ENCODE measurements at regions not wholly inside any gene's neighbourhood (a gene's known extent, or its start where the extent isn't known, plus 50 kb on each side); places are given as distances from the start of the nearest gene placed in this dataset.

DNA sequence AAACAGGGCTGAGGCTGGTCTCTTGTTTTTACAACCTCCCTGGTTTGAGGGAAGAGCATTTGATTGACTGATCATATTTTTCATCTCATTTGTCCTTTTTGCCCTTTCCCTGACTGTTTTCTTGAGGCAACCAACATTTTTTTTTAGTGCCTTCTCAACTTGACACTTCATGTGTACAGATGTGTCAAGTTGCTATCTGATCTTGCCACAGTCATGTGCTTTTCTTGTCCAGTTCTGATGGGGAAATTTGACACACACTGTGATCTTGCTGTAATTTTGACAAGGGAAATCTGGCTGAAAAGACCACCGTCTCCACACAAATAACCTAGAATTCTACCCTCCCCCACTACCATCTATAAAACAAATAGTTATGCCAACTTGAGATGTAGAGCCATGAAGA, 329.6 kb downstream of the KCTD12 start:
- Mint-ChIP-seq H3K9me3 (ENCODE audit: unreplicated experiment) (no peaks in the 10 kb centered on the region), H3K4me1 (ENCODE audit: unreplicated experiment) (no peaks in the 10 kb centered on the region)

DNA sequence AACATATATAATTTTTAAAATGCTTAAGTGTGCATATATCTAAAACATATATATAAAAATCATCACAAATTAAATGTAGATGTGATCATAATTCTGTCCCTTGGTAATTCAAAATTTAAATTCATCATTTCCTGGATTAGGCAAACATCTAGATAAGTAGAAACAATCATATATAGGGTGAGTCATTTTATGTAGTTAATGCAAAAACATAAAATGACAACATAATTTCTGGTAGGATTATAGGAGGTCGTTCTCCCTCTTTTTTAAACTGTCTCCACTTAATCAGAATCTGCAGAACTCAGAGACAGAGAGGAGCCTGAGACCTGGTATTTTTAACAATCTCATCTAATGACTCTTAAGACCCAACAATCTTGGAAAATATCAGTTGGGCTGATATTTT, 333.4 kb downstream of the KCTD12 start:
- Mint-ChIP-seq H3K27ac (ENCODE audit: unreplicated experiment) (no peak overlapping the region), H3K4me1 (ENCODE audit: unreplicated experiment) (no peaks in the 10 kb centered on the region), H3K36me3 (ENCODE audit: unreplicated experiment) (no peaks in the 10 kb centered on the region), H3K9me3 (ENCODE audit: unreplicated experiment) (no peaks in the 10 kb centered on the region), H3K27me3 (ENCODE audit: unreplicated experiment) (peaks cover 2% of the 10 kb centered on the region), H3K4me3 (ENCODE audit: unreplicated experiment) (no peak overlapping the region)
- DNase-seq (ENCODE audit: extremely low spot score, unreplicated experiment): no peak
- TF ChIP-seq, protein P1, sequence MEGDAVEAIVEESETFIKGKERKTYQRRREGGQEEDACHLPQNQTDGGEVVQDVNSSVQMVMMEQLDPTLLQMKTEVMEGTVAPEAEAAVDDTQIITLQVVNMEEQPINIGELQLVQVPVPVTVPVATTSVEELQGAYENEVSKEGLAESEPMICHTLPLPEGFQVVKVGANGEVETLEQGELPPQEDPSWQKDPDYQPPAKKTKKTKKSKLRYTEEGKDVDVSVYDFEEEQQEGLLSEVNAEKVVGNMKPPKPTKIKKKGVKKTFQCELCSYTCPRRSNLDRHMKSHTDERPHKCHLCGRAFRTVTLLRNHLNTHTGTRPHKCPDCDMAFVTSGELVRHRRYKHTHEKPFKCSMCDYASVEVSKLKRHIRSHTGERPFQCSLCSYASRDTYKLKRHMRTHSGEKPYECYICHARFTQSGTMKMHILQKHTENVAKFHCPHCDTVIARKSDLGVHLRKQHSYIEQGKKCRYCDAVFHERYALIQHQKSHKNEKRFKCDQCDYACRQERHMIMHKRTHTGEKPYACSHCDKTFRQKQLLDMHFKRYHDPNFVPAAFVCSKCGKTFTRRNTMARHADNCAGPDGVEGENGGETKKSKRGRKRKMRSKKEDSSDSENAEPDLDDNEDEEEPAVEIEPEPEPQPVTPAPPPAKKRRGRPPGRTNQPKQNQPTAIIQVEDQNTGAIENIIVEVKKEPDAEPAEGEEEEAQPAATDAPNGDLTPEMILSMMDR (IDR thresholded peaks at IDR 0.05): no peak

More for the DNA sequence above, 329.6 kb downstream of the KCTD12 start:
- no peaks in the 10 kb centered on the region for H3K36me3 Mint-ChIP-seq (ENCODE audit: unreplicated experiment)
- TF ChIP-seq, protein P1 (IDR thresholded peaks at IDR 0.05): no peak
- no peak overlapping the region for H3K4me3 Mint-ChIP-seq (ENCODE audit: unreplicated experiment)
- no peak for DNase-seq (ENCODE audit: extremely low spot score, unreplicated experiment)
- no peak overlapping the region for H3K27ac Mint-ChIP-seq (ENCODE audit: unreplicated experiment)
- H3K27me3 Mint-ChIP-seq (ENCODE audit: unreplicated experiment): no peaks in the 10 kb centered on the region

DNA sequence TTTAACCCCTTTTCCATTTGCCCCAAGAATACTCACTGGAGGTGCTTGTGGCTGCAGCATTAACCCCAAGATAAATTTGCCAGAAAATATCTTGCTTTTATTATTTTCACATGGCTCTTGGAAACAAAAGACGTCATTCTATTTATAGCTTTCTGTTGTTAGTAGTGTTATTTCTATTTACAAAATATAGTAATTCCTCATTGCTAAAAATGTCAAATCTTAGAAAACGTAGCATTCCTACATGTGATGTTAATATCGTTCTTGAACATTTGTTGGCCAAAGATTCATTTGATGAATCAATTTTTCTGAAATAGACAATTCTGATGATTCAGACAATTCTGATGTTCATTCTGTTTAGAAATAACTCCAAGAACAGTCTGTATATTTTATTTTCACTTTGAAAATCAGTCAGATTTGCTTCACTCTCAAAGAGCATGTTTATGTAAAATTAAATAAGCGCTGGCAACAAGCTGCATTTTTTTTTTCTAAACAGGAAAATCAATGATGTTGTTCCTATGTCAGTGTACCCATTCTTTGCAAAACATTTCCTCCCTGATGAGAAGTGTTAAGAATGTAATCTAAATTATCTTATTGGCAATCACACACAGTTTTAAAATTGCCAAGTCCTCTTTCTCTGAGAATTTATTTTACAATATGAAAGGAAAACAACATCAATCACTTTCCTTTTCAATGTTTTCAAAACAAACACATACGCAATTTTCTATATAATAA, 334.0 kb downstream of the KCTD12 start:
- TF ChIP-seq, protein P1 (IDR thresholded peaks at IDR 0.05): no peak
- Mint-ChIP-seq H3K9me3 (ENCODE audit: unreplicated experiment) (no peaks in the 10 kb centered on the region), H3K27me3 (ENCODE audit: unreplicated experiment) (peaks cover 2% of the 10 kb centered on the region), H3K4me3 (ENCODE audit: unreplicated experiment) (no peak overlapping the region), H3K4me1 (ENCODE audit: unreplicated experiment) (no peaks in the 10 kb centered on the region), H3K36me3 (ENCODE audit: unreplicated experiment) (no peaks in the 10 kb centered on the region), H3K27ac (ENCODE audit: unreplicated experiment) (no peak overlapping the region)
- no peak for DNase-seq (ENCODE audit: extremely low spot score, unreplicated experiment)

DNA sequence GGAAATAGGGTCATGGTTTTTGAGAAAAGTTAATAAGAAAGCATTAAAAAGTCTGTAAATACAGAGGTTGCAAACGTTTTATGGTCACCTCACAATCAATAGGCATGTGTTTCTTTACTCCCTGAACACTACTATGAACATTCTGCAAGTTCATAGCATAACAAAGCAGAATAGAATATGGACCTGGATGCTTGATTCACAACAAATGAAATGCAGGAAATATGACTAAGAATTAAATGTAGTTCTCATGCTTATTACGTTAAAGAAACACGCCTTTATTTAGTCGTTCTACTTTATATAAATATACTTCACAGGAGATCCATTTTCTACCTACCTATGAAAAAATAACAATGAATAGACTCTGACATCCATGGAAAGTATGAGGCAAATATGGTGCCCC, 344.0 kb downstream of the KCTD12 start:
- no peak overlapping the region for H3K27ac Mint-ChIP-seq (ENCODE audit: unreplicated experiment)
- H3K27me3 Mint-ChIP-seq (ENCODE audit: unreplicated experiment): peaks cover 4% of the 10 kb centered on the region
- DNase-seq (ENCODE audit: extremely low spot score, unreplicated experiment): no peak
- TF ChIP-seq, protein P1 (IDR thresholded peaks at IDR 0.05): no peak
- H3K9me3 Mint-ChIP-seq (ENCODE audit: unreplicated experiment): peaks cover 5% of the 10 kb centered on the region
- no peaks in the 10 kb centered on the region for H3K36me3 Mint-ChIP-seq (ENCODE audit: unreplicated experiment)
- no peaks in the 10 kb centered on the region for H3K4me1 Mint-ChIP-seq (ENCODE audit: unreplicated experiment)
- H3K4me3 Mint-ChIP-seq (ENCODE audit: unreplicated experiment): no peak overlapping the region

DNA sequence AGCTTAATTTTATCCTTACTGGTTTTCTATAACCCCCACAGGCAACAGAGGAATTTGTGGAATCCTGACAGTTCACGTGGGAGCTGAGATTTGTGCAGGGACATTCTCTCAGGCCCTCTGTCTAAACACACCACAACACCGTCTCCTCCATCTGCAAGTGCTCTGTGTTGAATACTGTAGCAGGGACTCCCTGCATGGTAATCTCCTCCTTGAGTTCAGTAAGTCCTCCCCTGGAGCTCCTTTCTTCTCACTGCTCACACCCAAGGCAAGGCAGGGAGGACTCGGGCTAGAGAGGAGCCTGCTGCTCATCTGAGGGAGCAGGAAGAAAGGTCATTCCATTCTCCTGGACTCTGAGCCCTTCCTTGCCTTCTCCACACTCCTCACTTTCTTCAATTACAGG, 348.2 kb downstream of the KCTD12 start:
- no peaks in the 10 kb centered on the region for H3K36me3 Mint-ChIP-seq (ENCODE audit: unreplicated experiment)
- no peaks in the 10 kb centered on the region for H3K9me3 Mint-ChIP-seq (ENCODE audit: unreplicated experiment)
- TF ChIP-seq, protein P1 (IDR thresholded peaks at IDR 0.05): no peak
- H3K27ac Mint-ChIP-seq (ENCODE audit: unreplicated experiment): no peak overlapping the region
- no peak overlapping the region for H3K4me3 Mint-ChIP-seq (ENCODE audit: unreplicated experiment)
- no peaks in the 10 kb centered on the region for H3K4me1 Mint-ChIP-seq (ENCODE audit: unreplicated experiment)
- H3K27me3 Mint-ChIP-seq (ENCODE audit: unreplicated experiment): peaks cover 6% of the 10 kb centered on the region
- DNase-seq (ENCODE audit: extremely low spot score, unreplicated experiment): no peak
